WTC11 (cell line): ENCODE measurements at regions not wholly inside any gene's neighbourhood (a gene's known extent, or its start where the extent isn't known, plus 50 kb on each side); places are given as distances from the start of the nearest gene placed in this dataset.

Experiments used
- ATAC-seq: fragments of 200-7000 bp; cut with Tn5 transposase; 2 replicates; pipeline ENCODE4 v1.10.0; 2021; ENCODE audit warnings: mild to moderate bottlenecking, moderate library complexity
- CTCF ChIA-PET: fragments of 300-600 bp; sonication (Branson Sonifier 250); formaldehyde crosslinking; loops from one replicate; lab custom pipeline; 2021; ENCODE audit warnings: antibody characterized with exemption; lab: Charles Lee
- POLR2A ChIA-PET: fragments of 350-600 bp; sonication (Branson Sonifier 250); formaldehyde crosslinking; loops from one replicate; lab custom pipeline; 2021; ENCODE audit warnings: antibody characterized with exemption; lab: Charles Lee
- DNase-seq: peaks from one replicate; pipeline ENCODE4 v3.0.0; 2021; ENCODE audit warnings: low spot score
- H3K27ac Mint-ChIP-seq: 2 replicates; pipeline ENCODE4 v1.8.0; 2021; ENCODE audit warnings: mixed read lengths
- H3K27me3 Mint-ChIP-seq: 2 replicates; pipeline ENCODE4 v1.8.0; 2021; ENCODE audit warnings: low read depth, mild to moderate bottlenecking, moderate library complexity, mixed read lengths
- H3K36me3 Mint-ChIP-seq: 2 replicates; pipeline ENCODE4 v1.8.0; 2021; ENCODE audit warnings: mixed read lengths
- H3K4me1 Mint-ChIP-seq: 2 replicates; pipeline ENCODE4 v1.8.0; 2022; ENCODE audit warnings: mixed read lengths
- H3K4me3 Mint-ChIP-seq: 2 replicates; pipeline ENCODE4 v1.8.0; 2021; ENCODE audit warnings: mild to moderate bottlenecking, moderate library complexity, mixed read lengths
- H3K9me3 Mint-ChIP-seq: 2 replicates; pipeline ENCODE4 v1.8.0; 2021; ENCODE audit warnings: mixed read lengths
- CREM ChIP-seq: sonication (generic); formaldehyde crosslinking; IDR thresholded peaks from 2 replicates; pipeline ENCODE4 v1.8.1; 2022; ENCODE audit warnings: mild to moderate bottlenecking, missing genetic modification reagents, moderate library complexity
- FOXJ3 ChIP-seq: sonication (generic); formaldehyde crosslinking; IDR thresholded peaks from 2 replicates; pipeline ENCODE4 v1.9.0; 2021; ENCODE audit warnings: missing genetic modification reagents, mild to moderate bottlenecking, borderline replicate concordance
- GTF2I ChIP-seq: fragments of 250-450 bp; sonication (Bioruptor Pico); conservative IDR thresholded peaks from 2 replicates; pipeline ENCODE4 v1.4.0; 2021; ENCODE audit warnings: mild to moderate bottlenecking
- HMGA2 ChIP-seq: fragments of 250-450 bp; sonication (Bioruptor Pico); IDR thresholded peaks from 2 replicates; pipeline ENCODE4 v1.4.0; 2021; ENCODE audit warnings: mild to moderate bottlenecking, moderate library complexity
- IRF2 ChIP-seq: sonication (generic); formaldehyde crosslinking; IDR thresholded peaks from 2 replicates; pipeline ENCODE4 v1.8.0; 2022; ENCODE audit warnings: low read depth, missing genetic modification reagents, borderline replicate concordance
- MYBL2 ChIP-seq: sonication (generic); formaldehyde crosslinking; IDR thresholded peaks from 2 replicates; pipeline ENCODE4 v1.8.1; 2023; ENCODE audit warnings: mild to moderate bottlenecking, moderate library complexity, missing genetic modification reagents
- PRRX2 ChIP-seq: fragments of 250-450 bp; sonication (Bioruptor Pico); IDR thresholded peaks from 2 replicates; pipeline ENCODE4 v1.8.0; 2021; ENCODE audit warnings: mild to moderate bottlenecking
- TF ChIP-seq, protein P1 (sequence below): sonication (generic); formaldehyde crosslinking; IDR thresholded peaks from 2 replicates; pipeline ENCODE4 v1.8.1; 2022; ENCODE audit warnings: mild to moderate bottlenecking, missing genetic modification reagents, moderate library complexity, borderline replicate concordance
- TF ChIP-seq, protein P2 (sequence below): sonication (generic); formaldehyde crosslinking; IDR thresholded peaks from 2 replicates; pipeline ENCODE4 v1.8.1; 2023; ENCODE audit warnings: mild to moderate bottlenecking, missing genetic modification reagents
- TF ChIP-seq, protein P3 (sequence below): fragments of 250-450 bp; sonication (Bioruptor Pico); IDR thresholded peaks from 2 replicates; pipeline ENCODE4 v1.9.0; 2021; ENCODE audit warnings: mild to moderate bottlenecking
- TF ChIP-seq, protein P4 (sequence below): sonication (generic); formaldehyde crosslinking; IDR thresholded peaks from 2 replicates; pipeline ENCODE4 v1.8.1; 2023; ENCODE audit warnings: mild to moderate bottlenecking, missing genetic modification reagents, borderline replicate concordance
- TF ChIP-seq, protein P5 (sequence below): sonication (generic); formaldehyde crosslinking; conservative IDR thresholded peaks from 2 replicates; pipeline ENCODE4 v1.8.1; 2022; ENCODE audit warnings: mild to moderate bottlenecking, missing genetic modification reagents
- TF ChIP-seq, protein P6 (sequence below): sonication (generic); formaldehyde crosslinking; IDR thresholded peaks from 2 replicates; pipeline ENCODE4 v1.8.0; 2022; ENCODE audit warnings: missing genetic modification reagents

DNA sequence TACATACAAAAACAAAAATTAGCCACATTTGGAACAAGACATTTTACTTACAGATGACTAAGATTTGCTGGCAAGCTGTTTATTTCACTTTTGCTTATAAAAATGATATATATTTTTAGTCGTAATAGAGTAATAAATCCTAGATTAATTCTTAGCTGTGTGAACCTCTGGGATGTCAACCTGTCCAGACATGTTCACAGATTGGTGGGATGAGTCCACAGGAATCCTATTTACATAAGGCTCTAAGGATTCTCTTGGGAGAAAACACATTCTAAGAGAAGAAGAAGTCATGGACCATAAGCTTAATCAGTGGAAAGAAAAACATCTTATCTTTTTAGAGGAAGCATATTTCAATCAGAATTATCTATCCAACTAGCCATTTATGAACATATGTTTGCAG lies 797.4 kb downstream of the C12orf50 start:
- Mint-ChIP-seq H3K4me3 (no peak overlapping the region), H3K36me3 (no peaks in the 10 kb centered on the region), H3K27me3 (no peaks in the 10 kb centered on the region), H3K4me1 (no peaks in the 10 kb centered on the region), H3K9me3 (peaks cover 4% of the 10 kb centered on the region; the same call in 1 of the 2 replicates), H3K27ac (no peak overlapping the region)
- DNase-seq (no peak), ATAC-seq (no peak)
- CTCF ChIA-PET = no interaction called here
- POLR2A ChIA-PET = no interaction called here
- TF ChIP-seq GTF2I (CRISPR knock-in tag) = no peak
- TF ChIP-seq, protein P1, sequence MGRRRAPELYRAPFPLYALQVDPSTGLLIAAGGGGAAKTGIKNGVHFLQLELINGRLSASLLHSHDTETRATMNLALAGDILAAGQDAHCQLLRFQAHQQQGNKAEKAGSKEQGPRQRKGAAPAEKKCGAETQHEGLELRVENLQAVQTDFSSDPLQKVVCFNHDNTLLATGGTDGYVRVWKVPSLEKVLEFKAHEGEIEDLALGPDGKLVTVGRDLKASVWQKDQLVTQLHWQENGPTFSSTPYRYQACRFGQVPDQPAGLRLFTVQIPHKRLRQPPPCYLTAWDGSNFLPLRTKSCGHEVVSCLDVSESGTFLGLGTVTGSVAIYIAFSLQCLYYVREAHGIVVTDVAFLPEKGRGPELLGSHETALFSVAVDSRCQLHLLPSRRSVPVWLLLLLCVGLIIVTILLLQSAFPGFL (CRISPR knock-in tag) = no peak

DNA sequence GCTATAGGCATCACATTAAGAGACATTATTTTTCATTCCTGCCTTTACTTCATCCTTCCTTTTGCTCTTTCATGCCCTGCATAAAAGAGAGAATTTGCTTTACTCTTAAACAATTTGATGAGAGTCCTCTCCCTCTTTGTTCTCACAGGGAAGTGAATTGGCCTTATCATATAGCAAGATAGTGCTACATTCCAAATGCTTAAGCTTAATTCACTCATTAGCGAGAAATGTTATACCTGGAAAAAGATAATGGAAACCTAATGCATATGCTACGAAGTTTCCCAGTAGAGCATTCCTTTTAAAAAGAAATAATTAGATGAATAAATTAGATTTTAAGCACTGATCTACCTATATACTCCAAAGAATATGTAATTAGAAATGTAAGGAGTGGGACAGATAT lies 798.8 kb downstream of the C12orf50 start:
- Mint-ChIP-seq H3K9me3 (peaks cover 2% of the 10 kb centered on the region; the same call in 1 of the 2 replicates), H3K27me3 (no peaks in the 10 kb centered on the region), H3K27ac (no peak overlapping the region), H3K4me3 (no peak overlapping the region), H3K4me1 (no peaks in the 10 kb centered on the region), H3K36me3 (no peaks in the 10 kb centered on the region)
- ChIA-PET CTCF (no interaction called here), POLR2A (no interaction called here)
- ATAC-seq (no peak), DNase-seq (no peak)
- TF ChIP-seq, protein P2, sequence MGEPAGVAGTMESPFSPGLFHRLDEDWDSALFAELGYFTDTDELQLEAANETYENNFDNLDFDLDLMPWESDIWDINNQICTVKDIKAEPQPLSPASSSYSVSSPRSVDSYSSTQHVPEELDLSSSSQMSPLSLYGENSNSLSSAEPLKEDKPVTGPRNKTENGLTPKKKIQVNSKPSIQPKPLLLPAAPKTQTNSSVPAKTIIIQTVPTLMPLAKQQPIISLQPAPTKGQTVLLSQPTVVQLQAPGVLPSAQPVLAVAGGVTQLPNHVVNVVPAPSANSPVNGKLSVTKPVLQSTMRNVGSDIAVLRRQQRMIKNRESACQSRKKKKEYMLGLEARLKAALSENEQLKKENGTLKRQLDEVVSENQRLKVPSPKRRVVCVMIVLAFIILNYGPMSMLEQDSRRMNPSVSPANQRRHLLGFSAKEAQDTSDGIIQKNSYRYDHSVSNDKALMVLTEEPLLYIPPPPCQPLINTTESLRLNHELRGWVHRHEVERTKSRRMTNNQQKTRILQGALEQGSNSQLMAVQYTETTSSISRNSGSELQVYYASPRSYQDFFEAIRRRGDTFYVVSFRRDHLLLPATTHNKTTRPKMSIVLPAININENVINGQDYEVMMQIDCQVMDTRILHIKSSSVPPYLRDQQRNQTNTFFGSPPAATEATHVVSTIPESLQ (CRISPR knock-in tag) = no peak
- no peak for TF ChIP-seq FOXJ3 (CRISPR knock-in tag)
- TF ChIP-seq, all 79 proteins: peak for 0

DNA sequence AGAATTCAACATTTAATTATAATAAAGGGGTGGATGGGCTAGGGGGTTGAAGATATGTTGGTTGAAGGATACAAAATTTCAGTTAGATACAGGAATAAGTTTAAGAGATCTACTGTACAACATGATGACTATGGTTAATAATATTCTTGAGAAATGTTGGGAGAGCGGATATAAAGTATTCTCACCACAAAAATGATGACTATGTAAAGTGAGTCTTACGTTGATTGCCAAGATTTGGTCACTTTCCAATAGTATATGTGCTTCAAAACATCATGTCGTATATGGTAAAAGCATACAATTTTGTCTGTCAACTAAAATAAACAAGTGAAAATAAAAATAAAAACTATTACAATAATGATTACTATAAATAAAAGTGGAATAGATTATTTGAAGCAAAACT lies 802.0 kb downstream of the C12orf50 start:
- Mint-ChIP-seq H3K36me3 (no peaks in the 10 kb centered on the region), H3K4me3 (no peak overlapping the region), H3K9me3 (no peaks in the 10 kb centered on the region), H3K27me3 (no peaks in the 10 kb centered on the region), H3K27ac (no peak overlapping the region), H3K4me1 (no peaks in the 10 kb centered on the region)
- DNase-seq (no peak), ATAC-seq (no peak)
- ChIA-PET POLR2A (no interaction called here), CTCF (no interaction called here)
- no peak for TF ChIP-seq HMGA2
- TF ChIP-seq, protein P3, sequence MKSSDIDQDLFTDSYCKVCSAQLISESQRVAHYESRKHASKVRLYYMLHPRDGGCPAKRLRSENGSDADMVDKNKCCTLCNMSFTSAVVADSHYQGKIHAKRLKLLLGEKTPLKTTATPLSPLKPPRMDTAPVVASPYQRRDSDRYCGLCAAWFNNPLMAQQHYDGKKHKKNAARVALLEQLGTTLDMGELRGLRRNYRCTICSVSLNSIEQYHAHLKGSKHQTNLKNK = no peak
- no peak for TF ChIP-seq CREM
- TF ChIP-seq PRRX2 (CRISPR knock-in tag) = no peak
- no peak for TF ChIP-seq MYBL2
- TF ChIP-seq, protein P4, sequence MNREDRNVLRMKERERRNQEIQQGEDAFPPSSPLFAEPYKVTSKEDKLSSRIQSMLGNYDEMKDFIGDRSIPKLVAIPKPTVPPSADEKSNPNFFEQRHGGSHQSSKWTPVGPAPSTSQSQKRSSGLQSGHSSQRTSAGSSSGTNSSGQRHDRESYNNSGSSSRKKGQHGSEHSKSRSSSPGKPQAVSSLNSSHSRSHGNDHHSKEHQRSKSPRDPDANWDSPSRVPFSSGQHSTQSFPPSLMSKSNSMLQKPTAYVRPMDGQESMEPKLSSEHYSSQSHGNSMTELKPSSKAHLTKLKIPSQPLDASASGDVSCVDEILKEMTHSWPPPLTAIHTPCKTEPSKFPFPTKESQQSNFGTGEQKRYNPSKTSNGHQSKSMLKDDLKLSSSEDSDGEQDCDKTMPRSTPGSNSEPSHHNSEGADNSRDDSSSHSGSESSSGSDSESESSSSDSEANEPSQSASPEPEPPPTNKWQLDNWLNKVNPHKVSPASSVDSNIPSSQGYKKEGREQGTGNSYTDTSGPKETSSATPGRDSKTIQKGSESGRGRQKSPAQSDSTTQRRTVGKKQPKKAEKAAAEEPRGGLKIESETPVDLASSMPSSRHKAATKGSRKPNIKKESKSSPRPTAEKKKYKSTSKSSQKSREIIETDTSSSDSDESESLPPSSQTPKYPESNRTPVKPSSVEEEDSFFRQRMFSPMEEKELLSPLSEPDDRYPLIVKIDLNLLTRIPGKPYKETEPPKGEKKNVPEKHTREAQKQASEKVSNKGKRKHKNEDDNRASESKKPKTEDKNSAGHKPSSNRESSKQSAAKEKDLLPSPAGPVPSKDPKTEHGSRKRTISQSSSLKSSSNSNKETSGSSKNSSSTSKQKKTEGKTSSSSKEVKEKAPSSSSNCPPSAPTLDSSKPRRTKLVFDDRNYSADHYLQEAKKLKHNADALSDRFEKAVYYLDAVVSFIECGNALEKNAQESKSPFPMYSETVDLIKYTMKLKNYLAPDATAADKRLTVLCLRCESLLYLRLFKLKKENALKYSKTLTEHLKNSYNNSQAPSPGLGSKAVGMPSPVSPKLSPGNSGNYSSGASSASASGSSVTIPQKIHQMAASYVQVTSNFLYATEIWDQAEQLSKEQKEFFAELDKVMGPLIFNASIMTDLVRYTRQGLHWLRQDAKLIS (CRISPR knock-in tag) = no peak
- TF ChIP-seq, all 79 proteins: peak for 0

DNA sequence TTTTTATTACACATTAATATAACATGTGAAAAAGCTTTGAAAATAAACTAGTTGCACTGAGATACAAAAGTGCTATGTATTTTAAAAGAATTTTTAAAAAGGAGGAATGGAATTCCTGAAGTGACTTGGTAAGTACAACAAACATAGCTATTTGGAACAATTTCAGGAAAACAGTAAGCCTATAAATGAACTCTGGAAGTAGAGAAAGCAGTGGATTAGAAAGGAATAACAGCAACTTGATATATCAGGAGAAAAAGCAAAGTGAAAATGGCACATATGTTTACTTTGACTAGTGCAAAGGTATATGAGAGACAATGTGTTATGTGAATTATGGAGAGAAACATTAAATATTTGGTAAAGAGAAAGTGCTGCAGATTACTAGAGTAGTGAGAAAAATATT lies 811.7 kb downstream of the C12orf50 start:
- ATAC-seq = no peak

More for the DNA sequence above, 811.7 kb downstream of the C12orf50 start:
- POLR2A ChIA-PET = no interaction called here
- no peak for DNase-seq
- Mint-ChIP-seq H3K27ac (no peak overlapping the region), H3K27me3 (no peaks in the 10 kb centered on the region), H3K9me3 (no peaks in the 10 kb centered on the region), H3K4me3 (no peak overlapping the region), H3K4me1 (no peaks in the 10 kb centered on the region), H3K36me3 (no peaks in the 10 kb centered on the region)
- TF ChIP-seq, protein P5, sequence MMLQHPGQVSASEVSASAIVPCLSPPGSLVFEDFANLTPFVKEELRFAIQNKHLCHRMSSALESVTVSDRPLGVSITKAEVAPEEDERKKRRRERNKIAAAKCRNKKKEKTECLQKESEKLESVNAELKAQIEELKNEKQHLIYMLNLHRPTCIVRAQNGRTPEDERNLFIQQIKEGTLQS (CRISPR knock-in tag) = no peak
- TF ChIP-seq, protein P6, sequence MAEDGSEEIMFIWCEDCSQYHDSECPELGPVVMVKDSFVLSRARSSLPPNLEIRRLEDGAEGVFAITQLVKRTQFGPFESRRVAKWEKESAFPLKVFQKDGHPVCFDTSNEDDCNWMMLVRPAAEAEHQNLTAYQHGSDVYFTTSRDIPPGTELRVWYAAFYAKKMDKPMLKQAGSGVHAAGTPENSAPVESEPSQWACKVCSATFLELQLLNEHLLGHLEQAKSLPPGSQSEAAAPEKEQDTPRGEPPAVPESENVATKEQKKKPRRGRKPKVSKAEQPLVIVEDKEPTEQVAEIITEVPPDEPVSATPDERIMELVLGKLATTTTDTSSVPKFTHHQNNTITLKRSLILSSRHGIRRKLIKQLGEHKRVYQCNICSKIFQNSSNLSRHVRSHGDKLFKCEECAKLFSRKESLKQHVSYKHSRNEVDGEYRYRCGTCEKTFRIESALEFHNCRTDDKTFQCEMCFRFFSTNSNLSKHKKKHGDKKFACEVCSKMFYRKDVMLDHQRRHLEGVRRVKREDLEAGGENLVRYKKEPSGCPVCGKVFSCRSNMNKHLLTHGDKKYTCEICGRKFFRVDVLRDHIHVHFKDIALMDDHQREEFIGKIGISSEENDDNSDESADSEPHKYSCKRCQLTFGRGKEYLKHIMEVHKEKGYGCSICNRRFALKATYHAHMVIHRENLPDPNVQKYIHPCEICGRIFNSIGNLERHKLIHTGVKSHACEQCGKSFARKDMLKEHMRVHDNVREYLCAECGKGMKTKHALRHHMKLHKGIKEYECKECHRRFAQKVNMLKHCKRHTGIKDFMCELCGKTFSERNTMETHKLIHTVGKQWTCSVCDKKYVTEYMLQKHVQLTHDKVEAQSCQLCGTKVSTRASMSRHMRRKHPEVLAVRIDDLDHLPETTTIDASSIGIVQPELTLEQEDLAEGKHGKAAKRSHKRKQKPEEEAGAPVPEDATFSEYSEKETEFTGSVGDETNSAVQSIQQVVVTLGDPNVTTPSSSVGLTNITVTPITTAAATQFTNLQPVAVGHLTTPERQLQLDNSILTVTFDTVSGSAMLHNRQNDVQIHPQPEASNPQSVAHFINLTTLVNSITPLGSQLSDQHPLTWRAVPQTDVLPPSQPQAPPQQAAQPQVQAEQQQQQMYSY (CRISPR knock-in tag) = no peak
- TF ChIP-seq IRF2 (CRISPR knock-in tag) = no peak
- CTCF ChIA-PET = no interaction called here
